Transverse colon (tissue), 3 donors: ENCODE measurements at regions not wholly inside any gene's neighbourhood (a gene's known extent, or its start where the extent isn't known, plus 50 kb on each side); places are given as distances from the start of the nearest gene placed in this dataset.

Experiments
- CTCF ChIP-seq, 5 experiments: fragments of 200-600 bp in 3 of 5; fragments of 450-650 bp in 2 of 5; sonication (generic) in 3 of 5; IDR thresholded peaks; 1 replicate in 2 of 5; 2 replicates in 3 of 5; pipeline ENCODE4 v1.5.1; 2016 to 2017; ENCODE audit warnings: antibody characterized with exemption in 5 of 5, inconsistent platforms in 3 of 5, mild to moderate bottlenecking in 2 of 5, moderate library complexity in 1 of 5
- EP300 ChIP-seq: sonication (generic); formaldehyde crosslinking; IDR thresholded peaks from one replicate; pipeline ENCODE4 v1.6.1; 2017; ENCODE audit warnings: antibody characterized with exemption, low read depth
- POLR2A ChIP-seq: fragments of 450-650 bp; IDR thresholded peaks from one replicate; pipeline ENCODE4 v1.6.1; 2016; ENCODE audit warnings: antibody characterized with exemption, mild to moderate bottlenecking, moderate library complexity

- TF ChIP-seq POLR2A, result no peak
- TF ChIP-seq EP300, result no peak
- no peak for TF ChIP-seq CTCF (IDR thresholded peaks at IDR 0.05)
These were observed 344.4 kb upstream of the STXBP6 start for GRCh38 chr14:25394356-25394755.
